NCI-H774 (cell line): ENCODE measurements at regions not wholly inside any gene's neighbourhood (a gene's known extent, or its start where the extent isn't known, plus 50 kb on each side); places are given as distances from the start of the nearest gene placed in this dataset.

Source experiments
- DNase-seq: peaks from one replicate; lab custom pipeline; 2025; lab: John Stamatoyannopoulos, UW

- no peak for DNase-seq
Measured at GRCh38 chr12:71009430-71010142, 89.0 kb upstream of the PTPRR start.

GRCh38 chr12:71008616-71009015, 88.1 kb upstream of the PTPRR start:
- DNase-seq: no peak

GRCh38 chr12:71007781-71008404, 87.4 kb upstream of the PTPRR start:
- no peak for DNase-seq

- DNase-seq: no peak
Measured at GRCh38 chr12:71007020-71007419, 86.5 kb upstream of the PTPRR start.

- DNase-seq: no peak
Measured at GRCh38 chr12:71005166-71005565, 84.6 kb upstream of the PTPRR start.

- DNase-seq: no peak
Measured at GRCh38 chr12:71004578-71004977, 84.0 kb upstream of the PTPRR start.

GRCh38 chr12:71000748-71001147, 80.2 kb upstream of the PTPRR start:
- DNase-seq: no peak

GRCh38 chr12:71000255-71000654, 79.7 kb upstream of the PTPRR start:
- no peak for DNase-seq

GRCh38 chr12:70994217-70994788, 73.8 kb upstream of the PTPRR start:
- no peak for DNase-seq

- no peak for DNase-seq
Measured at GRCh38 chr12:70989232-70989631, 68.7 kb upstream of the PTPRR start.

GRCh38 chr12:70985850-70986249, 65.3 kb upstream of the PTPRR start:
- no peak for DNase-seq

GRCh38 chr12:70983692-70984091, 63.2 kb upstream of the PTPRR start:
- DNase-seq: no peak

- no peak for DNase-seq
Measured at GRCh38 chr12:70982991-70983390, 62.5 kb upstream of the PTPRR start.

GRCh38 chr12:70982286-70982685, 61.7 kb upstream of the PTPRR start:
- DNase-seq: no peak

GRCh38 chr12:70971001-70971794, 50.7 kb upstream of the PTPRR start:
- no peak for DNase-seq
